ENCODE measurements at regions not wholly inside any gene's neighbourhood (a gene's known extent, or its start where the extent isn't known, plus 50 kb on each side); places are given as distances from the start of the nearest gene placed in this dataset.

DNA sequence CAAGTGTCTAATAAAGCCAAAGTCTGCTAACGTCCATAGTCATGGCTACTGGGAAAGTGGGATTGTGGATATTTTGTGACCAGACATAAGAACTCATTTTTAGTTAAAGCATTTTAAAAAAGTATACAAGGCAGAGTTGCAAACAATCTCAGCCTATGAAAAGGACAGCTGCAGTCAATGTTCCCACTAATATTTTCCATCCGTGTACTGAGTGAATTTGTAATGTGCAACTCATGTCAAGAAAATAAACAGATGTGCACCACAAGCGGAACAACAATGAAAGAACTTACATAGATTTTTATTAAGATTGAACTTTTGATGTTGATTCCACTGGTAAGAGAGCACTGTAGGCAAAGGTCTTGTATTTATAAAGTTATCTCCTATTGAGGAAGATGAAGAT is 231.3 kb upstream of the SEMA6D start:
- Histone ChIP-seq H3K9ac (ENCODE audit: low read length) (no peak overlapping the region), H3K9me2 (ENCODE audit: low read depth, low read length) (no peaks in the 10 kb centered on the region), H3K4me2 (ENCODE audit: low read length) (no peak overlapping the region), H2AFZ (ENCODE audit: low read length) (no peak overlapping the region), H3K4me3 (ENCODE audit: low read depth, low read length, poor library complexity, severe bottlenecking) (no peak overlapping the region), H3K4me1 (ENCODE audit: insufficient read depth, low read length, severe bottlenecking) (no peaks in the 10 kb centered on the region), H3K36me3 (ENCODE audit: insufficient read depth, low read length) (no peaks in the 10 kb centered on the region), H3K9me3 (ENCODE audit: low read length) (no peaks in the 10 kb centered on the region), H3F3A (ENCODE audit: insufficient read depth, low read length) (no peaks in the 10 kb centered on the region), H4K20me1 (ENCODE audit: insufficient read depth, low read length) (no peaks in the 10 kb centered on the region), H3K27me3 (ENCODE audit: insufficient read depth, low read length) (no peaks in the 10 kb centered on the region), H3K79me2 (ENCODE audit: insufficient read depth, low read length) (no peaks in the 10 kb centered on the region), H3K27ac (ENCODE audit: low read depth, low read length, poor library complexity, severe bottlenecking) (no peak overlapping the region)
- no peak for TF ChIP-seq EZH2 (IDR thresholded peaks at IDR 0.05; ENCODE audit: borderline replicate concordance, low read length)
- TF ChIP-seq, protein P1, sequence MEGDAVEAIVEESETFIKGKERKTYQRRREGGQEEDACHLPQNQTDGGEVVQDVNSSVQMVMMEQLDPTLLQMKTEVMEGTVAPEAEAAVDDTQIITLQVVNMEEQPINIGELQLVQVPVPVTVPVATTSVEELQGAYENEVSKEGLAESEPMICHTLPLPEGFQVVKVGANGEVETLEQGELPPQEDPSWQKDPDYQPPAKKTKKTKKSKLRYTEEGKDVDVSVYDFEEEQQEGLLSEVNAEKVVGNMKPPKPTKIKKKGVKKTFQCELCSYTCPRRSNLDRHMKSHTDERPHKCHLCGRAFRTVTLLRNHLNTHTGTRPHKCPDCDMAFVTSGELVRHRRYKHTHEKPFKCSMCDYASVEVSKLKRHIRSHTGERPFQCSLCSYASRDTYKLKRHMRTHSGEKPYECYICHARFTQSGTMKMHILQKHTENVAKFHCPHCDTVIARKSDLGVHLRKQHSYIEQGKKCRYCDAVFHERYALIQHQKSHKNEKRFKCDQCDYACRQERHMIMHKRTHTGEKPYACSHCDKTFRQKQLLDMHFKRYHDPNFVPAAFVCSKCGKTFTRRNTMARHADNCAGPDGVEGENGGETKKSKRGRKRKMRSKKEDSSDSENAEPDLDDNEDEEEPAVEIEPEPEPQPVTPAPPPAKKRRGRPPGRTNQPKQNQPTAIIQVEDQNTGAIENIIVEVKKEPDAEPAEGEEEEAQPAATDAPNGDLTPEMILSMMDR (IDR thresholded peaks at IDR 0.05; ENCODE audit: low read length), result no peak

- no peak for TF ChIP-seq EZH2 (IDR thresholded peaks at IDR 0.05; ENCODE audit: borderline replicate concordance, low read length)
- TF ChIP-seq, protein P1 (IDR thresholded peaks at IDR 0.05; ENCODE audit: low read length), result no peak
- Histone ChIP-seq H3K9me3 (ENCODE audit: low read length) (no peaks in the 10 kb centered on the region), H3K36me3 (ENCODE audit: insufficient read depth, low read length) (no peaks in the 10 kb centered on the region), H3K27me3 (ENCODE audit: insufficient read depth, low read length) (no peaks in the 10 kb centered on the region), H4K20me1 (ENCODE audit: insufficient read depth, low read length) (no peaks in the 10 kb centered on the region), H3K27ac (ENCODE audit: low read depth, low read length, poor library complexity, severe bottlenecking) (no peak overlapping the region), H3F3A (ENCODE audit: insufficient read depth, low read length) (no peaks in the 10 kb centered on the region), H3K4me2 (ENCODE audit: low read length) (no peak overlapping the region), H3K9ac (ENCODE audit: low read length) (no peak overlapping the region), H3K9me2 (ENCODE audit: low read depth, low read length) (no peaks in the 10 kb centered on the region), H3K4me3 (ENCODE audit: low read depth, low read length, poor library complexity, severe bottlenecking) (no peak overlapping the region), H3K4me1 (ENCODE audit: insufficient read depth, low read length, severe bottlenecking) (no peaks in the 10 kb centered on the region), H3K79me2 (ENCODE audit: insufficient read depth, low read length) (no peaks in the 10 kb centered on the region), H2AFZ (ENCODE audit: low read length) (no peak overlapping the region)
Measured at GRCh38 chr15:47492195-47492594, 225.1 kb upstream of the SEMA6D start.

DNA sequence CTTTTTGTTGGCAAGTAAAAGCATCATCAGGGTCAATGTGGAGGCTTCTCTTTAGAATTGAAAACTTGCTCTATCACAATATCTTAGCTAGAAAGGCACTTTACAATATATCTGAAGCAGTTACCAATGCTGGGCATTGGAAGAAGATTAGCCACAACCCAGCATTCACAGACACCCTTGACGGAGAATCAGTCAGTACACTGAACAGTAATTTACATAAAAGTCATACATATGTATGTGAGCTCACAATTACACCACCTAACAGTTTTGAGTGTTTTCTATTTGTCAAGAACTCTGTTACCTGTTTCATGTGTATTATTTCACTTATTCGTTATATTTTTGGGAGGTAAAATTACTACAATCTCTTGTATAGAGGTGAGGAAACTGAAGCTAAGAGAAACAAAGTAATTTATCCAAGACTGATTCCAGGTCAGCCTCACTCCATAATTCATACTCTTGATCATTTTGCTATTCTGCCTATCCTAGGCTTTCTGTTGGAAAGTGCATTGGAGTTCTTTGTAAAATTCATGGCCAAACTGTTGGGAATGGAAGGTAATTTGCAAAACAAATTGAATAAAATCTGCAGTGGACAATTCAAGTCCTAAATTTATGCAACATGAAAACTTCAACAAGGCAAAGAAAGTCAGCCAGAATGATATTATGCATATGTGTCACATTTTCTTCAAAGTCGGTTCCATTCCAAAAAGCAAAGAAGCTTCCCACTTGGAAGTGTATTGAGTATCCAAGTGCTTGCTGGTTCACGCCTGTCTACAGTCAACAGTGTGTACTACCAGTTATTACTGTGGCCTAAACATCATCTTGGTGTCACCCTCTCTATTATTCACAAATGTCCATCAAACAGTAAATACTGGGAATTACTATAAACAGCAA is 223.7 kb upstream of the SEMA6D start:
- no peaks in the 10 kb centered on the region for H3F3A ChIP-seq (ENCODE audit: insufficient read depth, low read length)
- no peaks in the 10 kb centered on the region for H4K20me1 ChIP-seq (ENCODE audit: insufficient read depth, low read length)
- H3K9me2 ChIP-seq (ENCODE audit: low read depth, low read length), result no peaks in the 10 kb centered on the region
- no peak overlapping the region for H3K4me3 ChIP-seq (ENCODE audit: low read depth, low read length, poor library complexity, severe bottlenecking)
- no peaks in the 10 kb centered on the region for H3K27me3 ChIP-seq (ENCODE audit: insufficient read depth, low read length)
- H3K79me2 ChIP-seq (ENCODE audit: insufficient read depth, low read length), result no peaks in the 10 kb centered on the region
- TF ChIP-seq, protein P1 (IDR thresholded peaks at IDR 0.05; ENCODE audit: low read length), result no peak
- no peak for TF ChIP-seq EZH2 (IDR thresholded peaks at IDR 0.05; ENCODE audit: borderline replicate concordance, low read length)
- no peak overlapping the region for H3K9ac ChIP-seq (ENCODE audit: low read length)
- H3K27ac ChIP-seq (ENCODE audit: low read depth, low read length, poor library complexity, severe bottlenecking), result no peak overlapping the region
- H3K36me3 ChIP-seq (ENCODE audit: insufficient read depth, low read length), result no peaks in the 10 kb centered on the region
- no peaks in the 10 kb centered on the region for H3K9me3 ChIP-seq (ENCODE audit: low read length)
- no peak overlapping the region for H2AFZ ChIP-seq (ENCODE audit: low read length)
- no peak overlapping the region for H3K4me2 ChIP-seq (ENCODE audit: low read length)
- no peaks in the 10 kb centered on the region for H3K4me1 ChIP-seq (ENCODE audit: insufficient read depth, low read length, severe bottlenecking)
